Muscle of leg (tissue), 3 donors: ENCODE measurements at regions not wholly inside any gene's neighbourhood (a gene's known extent, or its start where the extent isn't known, plus 50 kb on each side); places are given as distances from the start of the nearest gene placed in this dataset.

Experiments used
- DNase-seq: peaks from one replicate; pipeline ENCODE4 v3.0.0; 2013
- H3K27ac ChIP-seq: one replicate; pipeline ENCODE4 v1.5.1; 2013; ENCODE audit warnings: mild to moderate bottlenecking, low read length, control low read depth
- H3K27me3 ChIP-seq: one replicate; pipeline ENCODE4 v1.6.1; 2013; ENCODE audit warnings: low read length; ENCODE audit not compliant: control insufficient read depth, insufficient read depth
- H3K36me3 ChIP-seq: one replicate; pipeline ENCODE4 v1.6.1; 2013; ENCODE audit warnings: low read length; ENCODE audit not compliant: control insufficient read depth, insufficient read depth
- H3K4me1 ChIP-seq: one replicate; pipeline ENCODE4 v1.6.1; 2013; ENCODE audit warnings: low read length; ENCODE audit not compliant: control insufficient read depth, insufficient read depth
- H3K4me3 ChIP-seq: one replicate; pipeline ENCODE4 v1.5.1; 2013; ENCODE audit warnings: low read length, control low read depth
- H3K9me3 ChIP-seq: replicated peaks from 2 replicates; pipeline ENCODE4 v1.6.1; 2013; ENCODE audit warnings: low read depth, low read length; ENCODE audit not compliant: control insufficient read depth
- WGBS: methylation state at CpG from one replicate; pipeline ENCODE4 v1.1.5; 2013; ENCODE audit warnings: missing lambda C conversion rate; ENCODE audit not compliant: insufficient coverage; 5-methylcytosine and 5-hydroxymethylcytosine counted together

DNA sequence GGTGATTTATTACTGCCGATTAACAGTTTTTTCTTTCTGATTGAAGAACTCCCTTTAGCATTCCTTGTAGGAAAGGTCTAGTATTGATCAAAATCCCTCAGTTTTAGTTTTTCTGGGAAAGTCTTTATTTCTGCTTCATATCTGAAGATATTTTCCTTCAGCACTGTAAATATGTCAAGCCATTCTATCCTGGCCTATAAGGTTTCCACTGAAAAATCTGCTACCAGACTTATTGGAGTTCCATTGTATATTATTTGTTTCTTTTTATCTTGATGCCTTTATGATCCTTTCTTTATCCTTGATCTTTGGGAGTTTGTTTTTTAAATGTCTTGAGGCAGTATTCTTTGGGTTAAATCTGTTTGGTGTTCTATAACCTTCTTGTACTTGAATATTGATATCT lies 55.0 kb upstream of the TMTC1 start:
- Histone ChIP-seq H3K27ac (no peak overlapping the region), H3K9me3 (peaks cover 7% of the 10 kb centered on the region), H3K4me3 (no peak overlapping the region), H3K36me3 (no peaks in the 10 kb centered on the region), H3K27me3 (no peaks in the 10 kb centered on the region), H3K4me1 (no peaks in the 10 kb centered on the region)
- WGBS: no CpG with 5 or more reads among the region's 1 CpG
- DNase-seq: no peak
